ENCODE measurements at regions not wholly inside any gene's neighbourhood (a gene's known extent, or its start where the extent isn't known, plus 50 kb on each side); places are given as distances from the start of the nearest gene placed in this dataset.

DNA sequence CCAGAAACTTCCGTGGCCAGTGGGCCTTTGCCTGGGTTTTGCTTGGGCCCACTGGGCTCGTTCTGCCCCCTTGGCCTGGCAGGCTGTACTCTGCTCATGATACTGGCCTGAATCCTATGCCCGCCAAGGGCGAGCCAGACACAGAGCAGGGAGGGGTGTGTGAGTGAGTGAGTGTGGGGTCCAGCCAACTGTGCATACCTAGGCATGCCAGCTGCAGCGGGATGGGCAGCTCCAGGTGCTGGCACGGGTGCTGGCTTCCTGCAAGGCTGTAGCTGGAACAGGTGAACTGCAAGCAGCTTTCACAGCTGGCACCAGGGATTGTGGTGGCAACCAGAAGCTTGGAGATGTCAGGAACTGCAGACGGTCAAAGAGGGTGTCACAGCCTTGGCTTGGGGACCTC is 1276.4 kb downstream of the SLC16A7 start:
- DNase-seq (ENCODE audit: low spot score) = no peak

DNA sequence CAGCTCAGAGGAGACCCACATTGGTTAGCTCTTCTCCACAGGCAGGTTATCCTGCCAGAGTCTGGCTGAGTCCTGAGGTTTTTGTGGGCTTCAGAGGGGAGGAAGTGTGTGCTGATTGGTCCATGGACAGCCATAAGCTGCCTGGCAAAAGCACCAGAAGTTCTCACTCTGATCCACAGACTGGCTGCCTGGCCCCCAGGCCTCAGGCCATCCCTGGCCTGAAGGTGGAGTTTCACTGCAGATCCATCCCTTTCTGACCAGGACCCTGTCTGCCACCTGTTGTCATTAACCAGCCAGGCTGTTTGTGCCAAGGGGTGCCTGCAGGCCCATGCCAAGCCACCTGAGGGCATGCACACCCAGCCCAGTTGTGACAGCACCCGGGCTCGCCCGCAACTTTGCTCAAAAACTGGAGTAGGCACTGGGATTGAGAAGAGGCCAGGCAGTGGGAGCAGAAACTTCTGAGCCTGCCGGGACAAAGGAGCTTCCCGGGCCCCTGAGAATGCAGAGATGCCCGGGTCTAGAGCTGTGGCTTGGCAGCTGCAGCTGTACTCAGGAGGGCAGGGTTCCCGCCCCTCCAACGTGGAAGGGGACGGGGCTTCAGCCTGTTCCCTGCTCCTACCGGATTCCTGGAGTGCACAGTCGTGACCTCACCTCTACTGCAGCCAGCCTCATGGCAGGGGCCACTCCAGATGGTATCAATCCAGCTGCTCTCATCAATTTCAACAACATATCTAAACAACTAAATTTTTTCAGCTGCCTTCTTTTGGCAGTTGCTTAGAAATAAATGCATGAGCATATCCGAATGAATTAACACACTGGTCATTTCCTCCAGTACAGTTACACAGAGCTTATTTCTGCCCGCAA is 1277.3 kb downstream of the SLC16A7 start:
- no peak for DNase-seq (ENCODE audit: low spot score)

DNA sequence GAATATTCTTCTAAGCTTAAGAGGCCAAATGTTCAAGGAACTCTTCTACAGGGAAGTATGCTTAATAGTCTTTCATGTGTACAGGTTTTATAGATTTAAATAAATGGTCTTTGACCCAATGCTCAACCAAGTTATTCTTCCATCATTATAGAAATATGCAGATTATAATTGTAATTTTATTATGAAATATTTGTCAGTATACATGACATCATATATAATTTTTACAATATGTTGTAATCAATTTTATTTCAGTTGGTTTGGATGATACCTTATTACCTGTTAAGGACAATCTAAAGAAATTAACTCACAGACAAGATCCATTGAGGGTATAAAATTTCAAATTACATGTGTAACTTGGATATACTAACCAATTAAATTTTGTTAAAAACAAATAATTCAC is 1278.3 kb downstream of the SLC16A7 start:
- no peak for DNase-seq (ENCODE audit: low spot score)

DNA sequence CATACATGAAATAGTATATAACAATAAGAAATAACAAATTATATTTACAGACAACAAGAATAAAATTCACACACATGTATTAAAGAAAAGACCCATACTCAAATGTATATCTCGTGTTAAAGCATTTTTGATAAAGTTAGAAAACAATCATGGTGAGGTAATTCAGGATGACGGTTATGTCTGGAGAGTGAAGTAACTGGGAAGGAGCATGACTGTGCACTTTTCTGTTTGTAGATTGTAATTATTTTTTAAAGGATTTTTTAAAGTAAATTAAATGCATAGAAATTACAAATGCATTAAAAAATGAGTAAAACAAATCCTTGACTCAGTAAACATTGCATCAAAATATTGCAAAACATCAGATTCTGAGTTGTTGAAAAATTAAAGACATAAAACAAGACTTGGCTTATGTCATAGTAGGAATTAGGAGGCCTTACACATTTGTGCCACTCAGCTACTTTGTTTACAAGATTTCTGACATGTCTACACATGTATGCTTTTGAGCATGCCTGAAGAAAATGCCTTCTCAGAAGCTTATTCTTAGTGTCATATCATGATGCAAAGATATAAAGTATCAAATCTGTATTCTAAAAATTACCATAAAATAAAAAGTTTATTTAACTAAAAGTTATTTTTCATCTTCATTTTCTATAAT is 1325.1 kb downstream of the SLC16A7 start:
- DNase-seq (ENCODE audit: low spot score) = no peak

DNA sequence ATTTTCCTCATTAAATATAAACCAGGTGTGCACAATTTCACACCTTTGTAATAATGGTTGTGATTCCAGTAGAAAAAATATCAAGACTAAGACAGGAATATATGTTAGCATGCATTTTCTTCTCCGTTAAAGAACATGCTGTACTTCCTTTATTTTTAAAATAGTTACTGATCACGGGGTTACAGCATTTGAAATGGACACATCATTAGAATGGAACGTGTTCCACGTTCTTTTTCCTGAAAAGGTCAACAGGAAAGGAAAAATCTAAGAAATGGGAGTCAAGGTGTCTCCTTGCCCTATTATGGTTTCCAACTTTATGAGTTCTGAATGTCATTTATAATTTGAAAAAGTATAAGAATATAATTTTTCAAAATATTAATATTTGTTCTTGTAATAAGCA is 1325.7 kb downstream of the SLC16A7 start:
- DNase-seq (ENCODE audit: low spot score) = no peak

DNA sequence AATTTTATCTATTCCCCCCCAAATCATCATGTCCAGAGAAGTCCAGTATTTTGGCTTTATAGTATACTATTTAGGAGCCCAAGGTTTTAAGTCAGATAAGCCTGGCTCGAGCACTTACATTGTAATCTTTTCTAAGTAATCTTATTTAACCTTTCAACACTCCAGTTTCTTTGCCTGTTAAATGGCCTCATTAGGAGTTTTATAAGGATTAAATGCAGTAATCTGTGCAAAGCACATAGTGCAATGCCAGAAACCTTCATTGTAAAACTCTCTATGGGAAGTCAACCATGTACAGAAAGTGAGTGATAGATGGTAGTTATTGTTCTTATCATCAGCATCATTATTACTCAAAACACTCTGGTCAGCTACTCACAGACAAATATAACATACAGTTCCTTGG is 1330.4 kb downstream of the SLC16A7 start:
- DNase-seq (ENCODE audit: low spot score) = no peak

DNA sequence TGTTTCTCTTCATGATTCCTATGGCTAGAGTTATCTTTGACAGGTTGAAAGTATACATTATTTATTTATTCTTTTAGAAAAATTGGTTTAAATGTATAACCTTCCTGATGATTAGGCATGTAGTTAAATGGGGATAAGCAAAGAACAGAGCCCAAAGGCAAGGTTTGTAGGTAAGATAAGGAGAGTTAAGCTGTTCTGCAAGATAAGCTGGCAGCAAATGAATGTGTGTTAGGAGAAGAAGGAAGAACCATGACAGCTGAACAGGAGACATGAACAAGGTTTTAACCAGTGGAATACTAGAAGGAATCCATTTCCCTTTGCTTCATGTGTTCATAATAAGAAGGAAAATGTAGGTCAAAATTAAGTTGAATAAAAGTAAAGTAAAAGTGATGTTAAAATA is 1330.1 kb upstream of the USP15 start:
- no peak for DNase-seq (ENCODE audit: low spot score)

DNA sequence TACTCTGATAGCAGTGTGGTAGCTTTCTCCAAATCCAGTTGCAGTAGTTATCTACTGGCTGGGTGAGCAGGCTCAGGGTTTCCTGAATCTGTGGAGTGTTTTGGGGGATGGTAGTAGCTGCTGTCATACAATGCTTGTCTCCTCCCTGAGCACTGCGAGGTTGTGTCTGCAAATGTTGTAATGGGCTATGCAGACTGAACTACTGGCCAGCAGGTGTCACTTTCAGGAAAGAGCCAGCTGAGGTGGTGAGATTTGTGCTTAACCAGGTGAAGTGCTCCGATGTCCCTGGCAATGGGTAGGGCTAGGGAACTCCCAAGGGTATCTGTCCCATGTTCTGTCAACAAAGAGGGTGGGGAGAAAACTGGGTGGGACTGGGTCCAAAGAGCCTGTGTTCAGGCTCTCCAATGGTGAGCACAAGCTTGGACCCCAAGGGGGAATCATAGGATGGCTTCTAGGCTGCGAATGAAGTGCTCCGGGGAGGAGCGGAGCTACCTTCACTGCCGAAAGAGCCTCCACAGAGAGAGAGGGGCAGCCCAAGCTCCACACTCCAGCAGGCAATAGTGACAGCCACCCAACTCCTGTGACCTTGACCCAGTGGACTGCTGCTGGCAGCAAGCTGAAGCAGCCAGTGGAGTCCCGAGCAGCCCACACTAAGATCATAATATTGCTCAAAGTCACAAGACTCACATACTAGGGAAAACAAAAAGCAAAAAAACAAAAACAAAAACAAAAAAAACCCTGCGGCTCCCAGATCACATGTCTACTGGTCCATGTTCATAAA is 1324.0 kb upstream of the USP15 start:
- no peak for DNase-seq (ENCODE audit: low spot score)

DNA sequence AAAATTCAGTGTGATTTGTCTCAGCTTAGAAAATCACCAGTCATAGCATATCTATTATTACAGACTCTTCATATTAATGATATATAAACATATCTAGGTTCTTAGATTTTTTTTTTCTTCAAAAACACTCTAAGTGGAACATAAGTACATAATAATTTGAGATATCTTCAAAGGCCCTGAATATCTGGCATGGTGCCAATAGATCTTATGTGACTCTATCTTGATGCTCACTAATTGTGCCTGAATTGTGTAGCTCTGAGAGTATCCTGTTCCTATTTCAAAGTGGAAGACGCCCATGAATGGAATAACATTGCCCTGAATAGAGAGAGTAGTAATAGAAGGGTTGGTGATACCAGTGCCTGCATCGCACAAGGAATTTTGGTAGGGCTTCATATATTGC is 1312.7 kb upstream of the USP15 start:
- DNase-seq (ENCODE audit: low spot score) = no peak

DNA sequence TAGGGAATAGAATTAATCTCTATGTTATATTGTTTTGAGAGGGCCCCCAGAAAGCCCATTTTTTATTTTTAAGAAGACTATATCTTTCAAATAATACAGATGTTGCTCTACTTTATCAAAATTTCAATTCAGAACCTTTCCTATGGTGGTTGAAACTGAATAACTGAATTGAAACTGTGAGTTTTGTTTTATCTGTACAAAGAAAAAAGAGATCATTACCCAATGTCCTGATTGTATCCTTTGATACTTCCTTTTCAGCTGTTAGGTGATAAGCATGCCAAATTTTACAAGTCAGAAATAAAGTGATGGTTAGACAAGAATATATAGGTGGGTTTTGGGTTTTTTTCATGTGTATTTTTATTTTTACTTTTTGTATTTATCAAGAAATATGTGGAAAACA is 1293.1 kb upstream of the USP15 start:
- no peak for DNase-seq (ENCODE audit: low spot score)

DNA sequence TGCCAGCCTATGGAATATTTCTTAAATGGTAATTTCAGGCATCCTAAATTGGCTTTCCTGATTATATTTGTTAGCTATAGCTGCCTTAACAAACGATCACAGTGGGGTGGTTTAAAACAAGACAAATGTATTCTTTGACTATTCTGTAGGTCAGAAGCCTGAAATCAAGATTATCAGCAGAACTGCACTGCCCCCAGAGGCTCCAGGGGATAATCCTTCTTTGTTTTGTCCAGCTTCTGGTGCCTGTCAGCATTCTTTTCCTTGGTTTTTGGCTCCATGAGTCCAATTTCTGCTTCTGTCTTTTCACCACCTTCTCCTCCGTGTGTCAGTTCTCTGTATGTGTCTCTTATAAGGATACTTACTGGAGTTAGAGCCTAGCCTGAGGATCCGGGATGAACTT is 1282.2 kb upstream of the USP15 start:
- no peak for DNase-seq (ENCODE audit: low spot score)

DNA sequence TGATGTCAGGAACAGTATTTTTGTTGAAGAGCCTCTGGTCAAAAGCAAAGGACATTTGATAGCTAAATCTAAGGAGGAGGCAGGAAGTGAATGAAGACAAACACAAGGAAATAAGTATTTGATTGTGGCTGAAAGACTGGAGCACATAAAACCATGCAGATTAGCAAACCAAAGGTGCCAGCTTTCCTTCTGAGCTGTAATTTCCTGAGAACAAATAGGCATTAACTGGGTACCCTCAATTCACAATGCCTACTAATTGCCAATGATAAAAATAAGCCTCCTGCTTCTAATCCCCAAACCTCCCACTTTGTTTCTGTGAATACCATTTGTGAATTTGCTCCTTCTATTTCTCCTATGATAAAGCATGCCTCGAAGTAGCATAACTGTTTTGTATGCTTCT is 1279.6 kb upstream of the USP15 start:
- no peak for DNase-seq (ENCODE audit: low spot score)

DNA sequence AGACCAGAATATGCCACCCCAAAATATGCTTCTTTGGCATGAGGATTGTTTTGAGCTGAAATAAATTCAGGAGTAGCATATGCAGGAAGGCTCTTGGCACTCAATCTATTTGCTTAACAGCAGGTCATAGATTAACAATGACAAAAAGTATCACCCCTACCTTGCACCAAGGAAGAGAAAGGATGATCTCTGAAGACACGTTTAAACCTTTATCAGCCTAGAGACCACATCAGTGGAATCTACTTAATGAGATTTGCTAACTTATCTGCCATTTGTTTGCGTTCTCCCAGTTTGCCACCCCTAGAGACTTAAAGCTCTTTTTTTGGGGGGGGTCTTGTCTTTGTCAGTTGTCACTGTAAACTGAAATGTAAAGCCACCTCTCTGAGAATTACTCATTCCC is 1278.7 kb upstream of the USP15 start:
- DNase-seq (ENCODE audit: low spot score) = no peak

DNA sequence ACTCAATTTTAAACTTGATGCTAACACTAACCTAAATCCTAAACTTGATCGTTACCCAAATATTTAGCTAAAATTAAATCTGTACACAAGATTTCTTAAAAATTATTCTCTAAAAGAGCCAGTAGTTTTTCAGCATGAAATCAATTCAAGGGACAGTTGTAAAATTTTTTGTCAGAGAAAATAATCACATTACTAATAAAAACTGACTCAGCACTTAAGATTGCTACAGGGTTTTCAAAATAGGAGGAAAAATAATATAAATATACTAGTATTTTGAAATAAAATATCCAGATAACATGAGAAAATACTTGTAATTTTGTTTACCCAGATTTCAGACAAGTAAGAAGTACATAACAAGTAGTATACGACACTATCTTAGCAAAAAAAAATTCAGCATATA is 1268.1 kb upstream of the USP15 start:
- DNase-seq (ENCODE audit: low spot score) = no peak

DNA sequence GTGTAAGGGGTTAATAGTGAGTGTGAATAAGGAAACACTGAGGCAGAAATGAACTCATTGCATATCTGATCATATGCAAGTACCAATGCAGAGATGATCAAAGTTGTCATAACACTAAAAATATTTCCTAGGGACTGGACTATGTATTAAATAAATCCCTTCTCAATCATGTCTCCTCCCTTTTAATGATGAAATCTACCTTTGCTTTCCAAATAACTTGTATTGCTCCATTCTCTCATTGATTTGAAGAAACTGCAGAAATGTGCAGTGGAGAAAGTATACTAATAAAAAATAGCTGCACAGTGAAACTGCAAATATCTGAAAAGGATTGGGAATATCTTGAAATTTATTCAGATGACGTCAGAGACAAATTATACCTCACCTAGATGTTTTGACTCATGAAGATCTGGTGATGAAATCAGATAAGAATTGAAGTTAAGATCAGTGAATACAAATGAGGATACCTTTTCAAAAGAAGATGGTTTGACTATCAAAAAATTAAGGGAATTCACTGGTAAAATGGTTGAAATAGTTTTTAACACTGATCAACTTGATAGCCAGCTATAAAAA is 1264.9 kb upstream of the USP15 start:
- DNase-seq (ENCODE audit: low spot score) = no peak

DNA sequence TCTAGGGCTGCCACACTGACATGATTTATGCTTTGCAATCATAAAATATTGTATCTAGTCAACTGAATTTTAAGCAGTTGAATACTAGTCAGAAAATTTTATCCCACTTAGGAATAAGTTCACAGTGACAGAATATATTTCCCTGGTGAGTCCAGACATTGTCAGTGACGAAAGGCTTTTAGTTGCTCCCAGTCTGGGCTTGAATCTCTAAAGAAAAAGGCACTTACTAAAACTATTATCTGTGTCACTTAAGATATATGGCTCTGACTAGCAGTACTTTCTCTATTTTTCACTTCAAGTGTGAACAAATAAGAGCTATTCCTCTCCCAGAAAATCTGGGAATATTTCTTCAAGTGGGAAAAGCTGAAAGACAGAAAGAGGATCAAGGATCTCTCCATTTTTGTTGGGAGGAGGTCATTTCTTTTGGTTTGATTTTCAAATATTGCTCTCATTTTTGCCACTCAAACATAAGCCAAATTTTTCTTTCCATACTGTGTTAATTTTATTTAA is 1262.3 kb upstream of the USP15 start:
- no peak for DNase-seq (ENCODE audit: low spot score)

DNA sequence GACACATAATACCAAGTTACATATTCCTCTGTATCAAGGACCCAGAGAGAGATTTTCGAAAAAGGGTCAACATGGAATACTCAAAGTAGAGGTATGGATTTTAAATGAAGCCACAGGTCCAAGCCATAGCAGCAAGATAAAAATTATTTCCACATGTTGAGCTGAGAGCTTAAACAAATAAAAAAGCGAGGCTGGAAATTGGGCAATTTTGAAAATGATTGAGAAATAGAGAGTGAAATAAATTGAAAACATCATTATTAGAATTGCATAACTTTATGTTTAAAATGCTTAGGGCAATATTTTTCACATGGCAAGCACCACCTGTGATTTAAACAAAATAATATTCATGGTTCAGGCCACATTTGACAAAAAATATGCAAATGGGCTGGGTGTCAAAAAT is 1251.0 kb upstream of the USP15 start:
- DNase-seq (ENCODE audit: low spot score) = no peak

DNA sequence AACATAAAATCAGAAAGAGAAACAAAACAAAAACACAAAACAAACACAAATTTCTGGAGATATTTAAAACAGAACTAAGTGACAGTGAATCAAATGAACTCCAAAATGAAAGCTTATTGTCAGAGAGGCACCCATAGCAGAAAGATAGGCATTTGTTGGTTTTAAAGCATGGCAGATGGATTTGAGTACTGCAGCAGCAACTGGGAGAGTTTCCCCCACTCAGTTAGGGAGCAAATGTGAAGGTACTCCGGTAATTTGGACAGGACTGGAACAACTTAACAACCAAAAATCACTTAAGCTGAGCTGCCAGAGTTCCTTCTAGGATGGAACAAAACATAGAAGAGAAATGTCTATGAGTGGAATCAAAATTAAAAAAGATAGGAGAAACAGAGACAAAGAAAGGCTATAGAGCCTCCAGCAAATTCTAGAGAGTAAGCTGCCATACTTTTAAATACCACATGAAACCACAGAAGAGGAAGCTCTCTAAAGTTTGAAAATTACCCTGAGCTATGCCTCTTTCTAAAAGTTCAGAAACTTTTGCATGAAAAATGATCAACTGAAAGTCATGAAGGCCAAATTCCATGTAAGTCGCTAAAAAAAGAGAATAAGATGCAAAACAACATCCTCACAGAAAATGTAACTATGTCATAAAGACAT is 1248.3 kb upstream of the USP15 start:
- no peak for DNase-seq (ENCODE audit: low spot score)

DNA sequence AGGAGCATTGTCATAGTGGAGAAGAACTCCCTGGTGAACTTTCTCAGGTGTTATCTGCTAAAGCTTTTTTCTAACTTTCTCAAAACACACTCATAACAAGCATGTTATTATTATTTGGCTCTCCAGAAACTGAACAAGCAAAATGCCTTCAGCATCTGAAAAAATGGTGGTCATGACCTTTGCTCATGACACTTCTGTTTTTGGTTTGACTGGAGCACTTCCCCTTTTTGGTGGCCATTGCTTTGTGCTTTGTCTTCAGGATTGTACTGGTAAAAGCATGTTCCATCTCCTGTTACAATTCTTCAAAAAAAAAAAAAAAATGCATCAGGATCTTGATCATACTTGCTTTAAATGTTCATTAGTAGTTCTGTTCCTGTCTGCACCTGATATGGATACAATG is 1241.6 kb upstream of the USP15 start:
- DNase-seq (ENCODE audit: low spot score) = no peak

DNA sequence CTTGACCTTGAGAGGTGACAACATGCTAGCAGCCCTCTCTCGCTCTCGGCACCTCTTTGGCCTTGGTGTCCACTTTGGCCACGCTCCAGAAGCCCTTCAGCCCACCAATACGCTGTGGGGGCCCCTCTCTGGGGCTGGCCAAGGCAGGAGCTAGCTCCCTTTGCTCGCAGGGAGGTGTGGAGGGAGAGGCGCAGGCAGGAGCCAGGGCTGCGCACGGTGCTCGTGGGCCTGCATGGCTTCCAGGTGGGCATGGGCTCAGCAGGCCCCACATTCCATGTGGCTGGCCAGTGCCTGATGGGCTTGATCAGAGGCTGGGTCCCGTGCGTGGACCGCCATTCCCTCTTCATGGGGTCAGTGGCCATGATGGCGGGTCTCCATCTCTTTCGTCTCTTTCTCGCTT is 1237.0 kb upstream of the USP15 start:
- no peak for DNase-seq (ENCODE audit: low spot score)

DNA sequence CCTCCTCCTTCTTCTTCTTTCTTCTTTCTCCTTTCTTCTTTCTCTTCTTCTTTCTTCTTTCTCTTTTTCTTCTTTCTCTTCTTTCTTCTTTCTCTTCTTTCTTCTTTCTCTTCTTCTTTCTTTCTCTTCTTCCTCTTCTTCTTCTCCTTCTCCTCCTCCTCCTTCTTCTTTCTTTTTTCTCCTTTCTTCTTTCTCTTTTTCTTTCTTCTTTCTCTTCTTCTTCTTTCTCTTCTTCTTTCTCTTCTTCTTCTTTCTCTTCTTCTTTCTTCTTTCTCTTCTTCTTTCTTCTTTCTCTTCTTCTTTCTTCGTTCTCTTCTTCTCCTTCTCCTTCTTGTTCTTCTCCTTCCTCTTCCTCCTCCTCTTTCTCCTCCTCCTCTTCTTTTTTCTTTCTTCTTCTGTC is 1230.7 kb upstream of the USP15 start:
- no peak for DNase-seq (ENCODE audit: low spot score)

DNA sequence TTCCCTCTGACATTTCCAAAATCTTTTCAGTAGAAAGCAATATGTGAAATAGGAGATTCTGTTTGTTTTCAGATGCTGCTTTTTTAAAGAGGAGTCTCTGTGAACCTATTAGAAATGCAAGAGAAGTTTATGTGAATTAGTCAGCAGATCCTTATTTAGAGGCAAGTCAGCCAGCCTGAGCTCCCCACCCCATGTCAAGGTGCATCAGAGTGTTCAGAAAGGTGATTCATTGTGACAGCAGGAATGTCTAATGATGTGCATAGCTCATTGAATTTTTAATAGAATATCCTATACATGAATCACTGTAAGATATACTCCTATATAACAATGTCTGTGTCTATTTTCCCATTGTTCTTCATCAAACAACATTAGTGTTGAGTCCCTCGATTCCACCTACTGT is 1222.4 kb upstream of the USP15 start:
- DNase-seq (ENCODE audit: low spot score) = no peak

All from GM03348 (cell line).